HCT116 (cell line): ENCODE measurements at regions not wholly inside any gene's neighbourhood (a gene's known extent, or its start where the extent isn't known, plus 50 kb on each side); places are given as distances from the start of the nearest gene placed in this dataset.

Experiments used
- ATAC-seq: fragments of 200-7000 bp; cut with Tn5 transposase; 2 replicates; pipeline ENCODE4 v1.9.1; 2020; ENCODE audit warnings: mild to moderate bottlenecking, moderate library complexity
- BruUV-seq: library from RNA; stranded (reverse); fragments of 400-500 nt; replicated peaks from 2 replicates; lab custom pipeline; 2021; lab: Mats Ljungman, UMichigan
- CTCF ChIA-PET: fragments of 300-600 bp; sonication (Branson Sonifier 250); formaldehyde crosslinking; loops from one replicate; lab custom pipeline; 2021; ENCODE audit warnings: antibody characterized with exemption; lab: Charles Lee
- POLR2A ChIA-PET: fragments of 300-600, 350-600 bp; sonication (Branson Sonifier 250); formaldehyde crosslinking; loops from one replicate; lab custom pipeline; 2021; ENCODE audit warnings: antibody characterized with exemption; lab: Charles Lee
- RAD21 ChIA-PET, 2 experiments: fragments of 300-600 bp; sonication (Branson Sonifier 250); formaldehyde crosslinking; loops; one replicate each; lab custom pipeline; 2023; ENCODE audit warnings: low total read pairs in 2 of 2; ENCODE audit not compliant: uncharacterized antibody in 2 of 2, unreplicated experiment in 2 of 2, low non-redundant PET in 1 of 2; lab: Charles Lee
- DNase-seq: peaks from one replicate; pipeline ENCODE4 v3.0.0-alpha.2; 2010; ENCODE audit warnings: low read depth, low spot score
- H2AFZ ChIP-seq: fragments of 200-600 bp; shearing (Covaris generic), sonication (generic); 2 replicates; pipeline ENCODE4 v1.6.1; 2017; ENCODE audit warnings: low read depth, mixed run types, mixed read lengths, antibody characterized with exemption, low read length; ENCODE audit not compliant: poor library complexity, severe bottlenecking
- H3K27ac ChIP-seq: 2 replicates; pipeline ENCODE4 v1.5.1; 2012; ENCODE audit warnings: low read depth, low read length
- H3K27me3 ChIP-seq: fragments of 200-600 bp; sonication (generic); 2 replicates; pipeline ENCODE4 v1.6.1; 2016; ENCODE audit warnings: mixed run types, low read length, mixed read lengths; ENCODE audit not compliant: insufficient read depth
- H3K36me3 ChIP-seq, 2 experiments: fragments of 200-500 bp in 1 of 2; fragments of 200-600 bp in 1 of 2; sonication (Bioruptor generic) in 1 of 2; sonication (generic) in 1 of 2; 2 replicates each; pipeline versions ENCODE4 v1.5.1 to v1.6.1; 2014 to 2016; ENCODE audit warnings: low read length in 2 of 2, inconsistent platforms in 1 of 2, mixed read lengths in 1 of 2, mixed run types in 1 of 2; ENCODE audit not compliant: insufficient read depth in 2 of 2, control insufficient read depth in 1 of 2
- H3K4me1 ChIP-seq, 2 experiments: fragments of 200-600 bp in 1 of 2; sonication (generic) in 1 of 2; 2 replicates each; pipeline versions ENCODE4 v1.5.1 to v1.6.1; 2012 to 2017; ENCODE audit warnings: low read length in 2 of 2, inconsistent platforms in 1 of 2, mild to moderate bottlenecking in 1 of 2, mixed read lengths in 1 of 2, mixed run types in 1 of 2, moderate library complexity in 1 of 2; ENCODE audit not compliant: insufficient read depth in 2 of 2, control insufficient read depth in 1 of 2
- H3K4me2 ChIP-seq: fragments of 200-600 bp; sonication (generic); 2 replicates; pipeline ENCODE4 v1.6.1; 2017; ENCODE audit warnings: mixed run types, low read length, mixed read lengths
- H3K4me3 ChIP-seq, 2 experiments: fragments of 200-600 bp in 1 of 2; sonication (generic) in 1 of 2; replicated peaks in 1 of 2; 2 replicates each; pipeline ENCODE4 v1.5.1; 2011 to 2016; ENCODE audit warnings: low read length in 2 of 2, control low read depth in 1 of 2, low read depth in 1 of 2, mild to moderate bottlenecking in 1 of 2, mixed read lengths in 1 of 2, mixed run types in 1 of 2
- H3K79me2 ChIP-seq: fragments of 200-600 bp; sonication (generic); 2 replicates; pipeline ENCODE4 v1.6.1; 2017; ENCODE audit warnings: mild to moderate bottlenecking, mixed run types, low read length, moderate library complexity, mixed read lengths; ENCODE audit not compliant: insufficient read depth
- H3K9ac ChIP-seq: fragments of 200-600 bp; sonication (generic); 2 replicates; pipeline ENCODE4 v1.6.1; 2016; ENCODE audit warnings: low read length, mixed read lengths
- H3K9me2 ChIP-seq: fragments of 200-600 bp; sonication (generic), shearing (Covaris generic); 2 replicates; pipeline ENCODE4 v1.6.1; 2017; ENCODE audit warnings: mixed run types, mild to moderate bottlenecking, moderate library complexity; ENCODE audit not compliant: insufficient read depth
- H3K9me3 ChIP-seq, 2 experiments: fragments of 200-500 bp in 1 of 2; fragments of 200-600 bp in 1 of 2; sonication (Bioruptor generic) in 1 of 2; sonication (generic) in 1 of 2; 2 replicates each; pipeline ENCODE4 v1.6.1; 2014 to 2017; ENCODE audit warnings: low read length in 2 of 2, mixed read lengths in 2 of 2, inconsistent platforms in 1 of 2, low read depth in 1 of 2, mild to moderate bottlenecking in 1 of 2, mixed run types in 1 of 2, moderate library complexity in 1 of 2; ENCODE audit not compliant: control insufficient read depth in 1 of 2, insufficient read depth in 1 of 2
- H4K20me1 ChIP-seq: fragments of 200-600 bp; sonication (generic), shearing (Covaris generic); 2 replicates; pipeline ENCODE4 v1.6.1; 2017; ENCODE audit warnings: mixed run types, mild to moderate bottlenecking, moderate library complexity; ENCODE audit not compliant: insufficient read depth
- CBX3 ChIP-seq: IDR thresholded peaks from 2 replicates; pipeline ENCODE4 v1.6.1; 2012; ENCODE audit warnings: low read depth
- ELF1 ChIP-seq: IDR thresholded peaks from 2 replicates; pipeline ENCODE4 v1.6.1; 2012; ENCODE audit warnings: low read depth, borderline replicate concordance
- FOSL1 ChIP-seq: IDR thresholded peaks from 2 replicates; pipeline ENCODE4 v1.6.1; 2012; ENCODE audit warnings: low read depth
- POLR2A ChIP-seq: IDR thresholded peaks from 2 replicates; pipeline ENCODE4 v1.7.0; 2011; ENCODE audit warnings: borderline replicate concordance; ENCODE audit not compliant: insufficient read depth, insufficient read length; ENCODE audit errors: extremely low read depth
- RAD21 ChIP-seq: IDR thresholded peaks from 2 replicates; pipeline ENCODE4 v1.6.1; 2012; ENCODE audit warnings: low read depth, mild to moderate bottlenecking
- SP1 ChIP-seq: IDR thresholded peaks from 2 replicates; pipeline ENCODE4 v1.6.1; 2012; ENCODE audit warnings: low read depth
- ZFX ChIP-seq: fragments of 450-650 bp; IDR thresholded peaks from 2 replicates; pipeline ENCODE4 v1.6.1; 2017
- intact Hi-C: fragments of 100-400 bp; cut with micrococcal nuclease; formaldehyde crosslinking; loops from 2 replicates; pipeline ENCODE4 v1.10.0; 2022
- TF ChIP-seq, protein P1 (sequence below): IDR thresholded peaks from 2 replicates; pipeline ENCODE4 v1.6.1; 2012
- TF ChIP-seq, protein P2 (sequence below), 3 experiments: fragments of 200-600 bp in 1 of 3; sonication (generic) in 1 of 3; IDR thresholded peaks in 2 of 3; conservative IDR thresholded peaks in 1 of 3; 2 replicates each; pipeline ENCODE4 v1.5.1; 2012 to 2017; ENCODE audit warnings: low read depth in 2 of 3, low read length in 2 of 3, antibody characterized with exemption in 1 of 3, borderline replicate concordance in 1 of 3, control low read depth in 1 of 3, mild to moderate bottlenecking in 1 of 3, mixed read lengths in 1 of 3, mixed run types in 1 of 3, moderate library complexity in 1 of 3; ENCODE audit not compliant: insufficient read depth in 1 of 3

DNA sequence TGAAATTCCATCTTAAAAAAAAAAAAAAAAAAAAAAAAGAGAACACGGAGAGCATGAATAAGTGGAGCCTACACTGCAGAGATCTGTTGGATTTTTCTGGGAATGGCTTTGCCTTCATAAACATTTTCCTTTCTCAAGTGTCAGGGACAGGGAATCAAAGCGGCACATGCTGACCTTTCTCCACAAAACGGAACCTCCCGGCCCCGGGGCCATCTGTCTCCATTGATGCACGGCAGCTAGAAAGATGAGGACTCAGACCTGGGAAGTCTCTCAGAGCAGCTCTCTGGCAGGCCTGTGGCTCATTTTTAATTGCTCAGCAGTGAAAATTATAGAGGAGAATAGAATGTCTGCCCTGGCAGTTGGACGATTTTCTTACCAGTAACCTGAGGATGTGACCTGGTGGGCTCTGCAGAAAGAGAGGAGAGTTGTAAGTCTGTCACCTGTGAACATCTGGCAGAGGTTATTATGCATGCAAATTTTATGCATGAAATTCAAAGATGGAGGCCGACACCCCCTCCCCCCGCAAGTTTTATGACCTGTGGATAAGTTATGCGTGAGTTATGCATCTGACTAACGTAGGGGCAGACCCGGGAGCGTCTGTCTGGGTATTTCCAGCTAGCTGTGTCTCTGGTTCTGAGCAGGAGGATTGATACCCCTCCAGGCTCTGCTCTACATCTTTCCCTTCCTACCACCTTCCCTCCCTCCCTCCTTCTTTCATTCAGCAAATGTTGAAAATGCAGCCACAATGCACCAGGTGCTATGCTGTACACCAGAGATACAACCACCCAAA lies 352.5 kb downstream of the CDH26 start:
- H2AFZ ChIP-seq: no peak overlapping the region
- no peaks in the 10 kb centered on the region for H3K4me1 ChIP-seq
- ChIA-PET CTCF (no interaction called here), RAD21 (no interaction called here), POLR2A (no interaction called here)
- no peaks in the 10 kb centered on the region for H3K36me3 ChIP-seq
- no peaks in the 10 kb centered on the region for H3K27me3 ChIP-seq
- intact Hi-C loops: no loop called here
- no peaks in the 10 kb centered on the region for H4K20me1 ChIP-seq
- DNase-seq (no peak), ATAC-seq (no peak)
- H3K4me3 ChIP-seq: no peak overlapping the region
- H3K27ac ChIP-seq: no peak overlapping the region
- H3K9me2 ChIP-seq: no peaks in the 10 kb centered on the region
- TF ChIP-seq ZFX (no peak), SP1 (no peak), FOSL1 (no peak), POLR2A (no peak), RAD21 (no peak), CBX3 (no peak), ELF1 (no peak)
- TF ChIP-seq, protein P1, sequence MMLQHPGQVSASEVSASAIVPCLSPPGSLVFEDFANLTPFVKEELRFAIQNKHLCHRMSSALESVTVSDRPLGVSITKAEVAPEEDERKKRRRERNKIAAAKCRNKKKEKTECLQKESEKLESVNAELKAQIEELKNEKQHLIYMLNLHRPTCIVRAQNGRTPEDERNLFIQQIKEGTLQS: no peak
- TF ChIP-seq, protein P2, sequence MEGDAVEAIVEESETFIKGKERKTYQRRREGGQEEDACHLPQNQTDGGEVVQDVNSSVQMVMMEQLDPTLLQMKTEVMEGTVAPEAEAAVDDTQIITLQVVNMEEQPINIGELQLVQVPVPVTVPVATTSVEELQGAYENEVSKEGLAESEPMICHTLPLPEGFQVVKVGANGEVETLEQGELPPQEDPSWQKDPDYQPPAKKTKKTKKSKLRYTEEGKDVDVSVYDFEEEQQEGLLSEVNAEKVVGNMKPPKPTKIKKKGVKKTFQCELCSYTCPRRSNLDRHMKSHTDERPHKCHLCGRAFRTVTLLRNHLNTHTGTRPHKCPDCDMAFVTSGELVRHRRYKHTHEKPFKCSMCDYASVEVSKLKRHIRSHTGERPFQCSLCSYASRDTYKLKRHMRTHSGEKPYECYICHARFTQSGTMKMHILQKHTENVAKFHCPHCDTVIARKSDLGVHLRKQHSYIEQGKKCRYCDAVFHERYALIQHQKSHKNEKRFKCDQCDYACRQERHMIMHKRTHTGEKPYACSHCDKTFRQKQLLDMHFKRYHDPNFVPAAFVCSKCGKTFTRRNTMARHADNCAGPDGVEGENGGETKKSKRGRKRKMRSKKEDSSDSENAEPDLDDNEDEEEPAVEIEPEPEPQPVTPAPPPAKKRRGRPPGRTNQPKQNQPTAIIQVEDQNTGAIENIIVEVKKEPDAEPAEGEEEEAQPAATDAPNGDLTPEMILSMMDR (IDR thresholded peaks at IDR 0.05 in 2 of 3, conservative IDR thresholded peaks at IDR 0.05 in 1 of 3; ENCODE audit: borderline replicate concordance in 1 of 3, insufficient read depth in 1 of 3, low read depth in 2 of 3, low read length in 2 of 3): no peak
- no TSS peak for BruUV-seq
- no peaks in the 10 kb centered on the region for H3K79me2 ChIP-seq
- H3K4me2 ChIP-seq: no peak overlapping the region
- no peak overlapping the region for H3K9ac ChIP-seq
- H3K9me3 ChIP-seq: peaks cover 0 to 18% of the 10 kb centered on the region in 2 experiments; a peak in 2 of 4 replicates
